Stimulated activated CD4-positive, alpha-beta T cell treated with anti-CD3 and anti-CD28 coated beads, Interleukin-4, amount 100 ng/mL, for 1 hour (primary cell): ENCODE measurements at regions not wholly inside any gene's neighbourhood (a gene's known extent, or its start where the extent isn't known, plus 50 kb on each side); places are given as distances from the start of the nearest gene placed in this dataset.
"Not testable (repeated sequence)": the region's sequence is repeated elsewhere in the genome, so short reads cannot be mapped to it uniquely, and the experiment has no call there.

Experiments used
- DNase-seq: peaks from one replicate; pipeline ENCODE4 v3.0.0-alpha.2; 2020

- DNase-seq = no peak
Measured at GRCh38 chr2:128641421-128642080, 322.9 kb upstream of the HS6ST1 start.

- DNase-seq = no peak
Measured at GRCh38 chr2:128642316-128642715, 323.6 kb upstream of the HS6ST1 start.

- no peak for DNase-seq
Measured at GRCh38 chr2:128642821-128643220, 324.2 kb upstream of the HS6ST1 start.

GRCh38 chr2:128643221-128644065 is 324.8 kb upstream of the HS6ST1 start:
- no peak for DNase-seq

- DNase-seq = no peak
Measured at GRCh38 chr2:128644156-128644555, 325.5 kb upstream of the HS6ST1 start.

- no peak for DNase-seq
Measured at GRCh38 chr2:128644718-128645256, 326.1 kb upstream of the HS6ST1 start.

- DNase-seq = no peak
Measured at GRCh38 chr2:128645631-128646030, 327.0 kb upstream of the HS6ST1 start.

- DNase-seq = no peak
Measured at GRCh38 chr2:128646091-128646490, 327.4 kb upstream of the HS6ST1 start.

GRCh38 chr2:128646691-128647090 is 328.0 kb upstream of the HS6ST1 start:
- DNase-seq = no peak

GRCh38 chr2:128651000-128651399 is 332.3 kb upstream of the HS6ST1 start:
- DNase-seq = no peak

GRCh38 chr2:128654408-128654807 is 335.7 kb upstream of the HS6ST1 start:
- no peak for DNase-seq

- DNase-seq = no peak
Measured at GRCh38 chr2:128660836-128661235, 342.2 kb upstream of the HS6ST1 start.

- DNase-seq = no peak
Measured at GRCh38 chr2:128661311-128661710, 342.6 kb upstream of the HS6ST1 start.

- no peak for DNase-seq
Measured at GRCh38 chr2:128662051-128662471, 343.4 kb upstream of the HS6ST1 start.

GRCh38 chr2:128663371-128664050 is 344.8 kb upstream of the HS6ST1 start:
- DNase-seq = no peak

- no peak for DNase-seq
Measured at GRCh38 chr2:128664499-128664971, 345.9 kb upstream of the HS6ST1 start.

GRCh38 chr2:128665113-128665512 is 346.4 kb upstream of the HS6ST1 start:
- DNase-seq = no peak

- DNase-seq = no peak
Measured at GRCh38 chr2:128666596-128666995, 347.9 kb upstream of the HS6ST1 start.

- DNase-seq = no peak
Measured at GRCh38 chr2:128667391-128667790, 348.7 kb upstream of the HS6ST1 start.

- DNase-seq = no peak
Measured at GRCh38 chr2:128668946-128669345, 350.3 kb upstream of the HS6ST1 start.

- no peak for DNase-seq
Measured at GRCh38 chr2:128670066-128670465, 351.4 kb upstream of the HS6ST1 start.

GRCh38 chr2:128671981-128672757 is 353.5 kb upstream of the HS6ST1 start:
- not testable (repeated sequence) for DNase-seq
